NCI-H345 treated with DMSO at 0.1 percent for 48 hours (cell line): ENCODE measurements at regions not wholly inside any gene's neighbourhood (a gene's known extent, or its start where the extent isn't known, plus 50 kb on each side); places are given as distances from the start of the nearest gene placed in this dataset.

Source experiments
- DNase-seq: peaks from one replicate; lab custom pipeline; 2025; ENCODE audit not compliant: unreplicated experiment; lab: John Stamatoyannopoulos, UW

- no peak for DNase-seq
Measured at GRCh38 chr17:79506150-79506870, 104.5 kb downstream of the RBFOX3 start.

- no peak for DNase-seq
Measured at GRCh38 chr17:79505199-79505598, 105.7 kb downstream of the RBFOX3 start.

- no peak for DNase-seq
Measured at GRCh38 chr17:79504181-79504605, 106.7 kb downstream of the RBFOX3 start.

- no peak for DNase-seq
Measured at GRCh38 chr17:79503126-79503839, 107.6 kb downstream of the RBFOX3 start.

- DNase-seq = no peak
Measured at GRCh38 chr17:79501910-79502309, 108.9 kb downstream of the RBFOX3 start.

- DNase-seq = no peak
Measured at GRCh38 chr17:79500745-79501618, 109.9 kb downstream of the RBFOX3 start.

GRCh38 chr17:79498854-79499253 is 112.0 kb downstream of the RBFOX3 start:
- DNase-seq = no peak

- DNase-seq = no peak
Measured at GRCh38 chr17:79497777-79498348, 113.0 kb downstream of the RBFOX3 start.

- DNase-seq = no peak
Measured at GRCh38 chr17:79496422-79497005, 114.3 kb downstream of the RBFOX3 start.

- DNase-seq = no peak
Measured at GRCh38 chr17:79495665-79496064, 115.2 kb downstream of the RBFOX3 start.

- DNase-seq = no peak
Measured at GRCh38 chr17:79491006-79491405, 119.8 kb downstream of the RBFOX3 start.

GRCh38 chr17:79490530-79490929 is 120.3 kb downstream of the RBFOX3 start:
- peak; percentile 62 for DNase-seq

- DNase-seq = no peak
Measured at GRCh38 chr17:79487149-79487548, 123.7 kb downstream of the RBFOX3 start.

- no peak for DNase-seq
Measured at GRCh38 chr17:79485991-79486390, 124.9 kb downstream of the RBFOX3 start.

- DNase-seq = no peak
Measured at GRCh38 chr17:79485419-79485985, 125.3 kb downstream of the RBFOX3 start.

- no peak for DNase-seq
Measured at GRCh38 chr17:79484600-79485418, 126.0 kb downstream of the RBFOX3 start.

- DNase-seq = peak; percentile 12
Measured at GRCh38 chr17:79483842-79484241, 127.0 kb downstream of the RBFOX3 start.

GRCh38 chr17:79482727-79483521 is 127.9 kb downstream of the RBFOX3 start:
- no peak for DNase-seq

GRCh38 chr17:79479876-79480275 is 131.0 kb downstream of the RBFOX3 start:
- DNase-seq = no peak
